Lower leg skin (tissue), 4 donors: ENCODE measurements at regions not wholly inside any gene's neighbourhood (a gene's known extent, or its start where the extent isn't known, plus 50 kb on each side); places are given as distances from the start of the nearest gene placed in this dataset.

Source experiments
- DNase-seq, 2 donors: peaks; one replicate each; pipeline ENCODE4 v3.0.0-alpha.2; 2019; ENCODE audit warnings: low spot score in 2 of 2
- H3K4me3 ChIP-seq: fragments of 200-600 bp; sonication (generic); 2 replicates; pipeline ENCODE4 v1.5.1; 2017; ENCODE audit warnings: mild to moderate bottlenecking, low read depth; ENCODE audit not compliant: poor library complexity, severe bottlenecking
- CTCF ChIP-seq, 3 donors: fragments of 450-650 bp; IDR thresholded peaks; one replicate each; pipeline ENCODE4 v1.5.1; 2016; ENCODE audit warnings: antibody characterized with exemption in 3 of 3, mild to moderate bottlenecking in 3 of 3, moderate library complexity in 2 of 3
- POLR2A ChIP-seq, 2 donors: fragments of 450-650 bp; IDR thresholded peaks; one replicate each; pipeline ENCODE4 v1.6.1; 2016 to 2017; ENCODE audit warnings: antibody characterized with exemption in 2 of 2, mild to moderate bottlenecking in 1 of 2, moderate library complexity in 1 of 2
- WGBS, 2 donors: methylation state at CpG; one replicate each; pipeline ENCODE4 v1.1.5; 2018; 5-methylcytosine and 5-hydroxymethylcytosine counted together
- intact Hi-C: fragments of 100-400 bp; cut with DNase I; formaldehyde crosslinking; loops from one replicate; pipeline ENCODE4 v1.15.0; 2023; ENCODE audit warnings: low total_unique reads

- WGBS, 2 donors: 73 to 90% methylated on average over 6 of the region's 6 CpGs
- no peak for DNase-seq
- intact Hi-C loops: no loop called here
- TF ChIP-seq POLR2A (IDR thresholded peaks at IDR 0.05) (no peak), CTCF (IDR thresholded peaks at IDR 0.05) (no peak)
- H3K4me3 ChIP-seq: no peak overlapping the region
Observed at GRCh38 chr1:226808501-226808900, 61.9 kb upstream of the PSEN2 start.

- DNase-seq: no peak
- TF ChIP-seq CTCF (IDR thresholded peaks at IDR 0.05): no peak
- no peak for TF ChIP-seq POLR2A (IDR thresholded peaks at IDR 0.05)
- no peak overlapping the region for H3K4me3 ChIP-seq
- intact Hi-C loops: no loop called here
- 45 to 52% methylated on average over 1 of the region's 1 CpG for WGBS, 2 donors
Observed at GRCh38 chr1:226806988-226807387, 63.4 kb upstream of the PSEN2 start.

- intact Hi-C loops: no loop called here
- H3K4me3 ChIP-seq: no peak overlapping the region
- DNase-seq: no peak
- TF ChIP-seq CTCF (IDR thresholded peaks at IDR 0.05) (no peak), POLR2A (IDR thresholded peaks at IDR 0.05) (no peak)
- 85 to 87% methylated on average over 12 of the region's 12 CpGs for WGBS, 2 donors
Observed at GRCh38 chr1:226804907-226805759, 65.3 kb upstream of the PSEN2 start.

- H3K4me3 ChIP-seq: no peak overlapping the region
- DNase-seq: no peak
- no peak for TF ChIP-seq CTCF (IDR thresholded peaks at IDR 0.05)
- TF ChIP-seq POLR2A (IDR thresholded peaks at IDR 0.05): no peak
- intact Hi-C loops: no loop called here
- WGBS, 2 donors: 68 to 70% methylated on average over 2 of the region's 2 CpGs
Observed at GRCh38 chr1:226800763-226801380, 61.8 kb upstream of the ITPKB start.

GRCh38 chr1:226799634-226800281 is 60.7 kb upstream of the ITPKB start:
- TF ChIP-seq CTCF (IDR thresholded peaks at IDR 0.05) (no peak), POLR2A (IDR thresholded peaks at IDR 0.05) (no peak)
- no peak overlapping the region for H3K4me3 ChIP-seq
- intact Hi-C loops: no loop called here
- WGBS, 2 donors: 68 to 82% methylated on average over 12 of the region's 12 CpGs
- DNase-seq: no peak
